Activated T-cell treated with anti-CD3 and anti-CD28 coated beads for 24 hours (primary cell): ENCODE measurements at regions not wholly inside any gene's neighbourhood (a gene's known extent, or its start where the extent isn't known, plus 50 kb on each side); places are given as distances from the start of the nearest gene placed in this dataset.

ENCODE experiments used
- DNase-seq: peaks from one replicate; pipeline ENCODE4 v3.0.0-alpha.2; 2020; ENCODE audit warnings: low read depth

DNA sequence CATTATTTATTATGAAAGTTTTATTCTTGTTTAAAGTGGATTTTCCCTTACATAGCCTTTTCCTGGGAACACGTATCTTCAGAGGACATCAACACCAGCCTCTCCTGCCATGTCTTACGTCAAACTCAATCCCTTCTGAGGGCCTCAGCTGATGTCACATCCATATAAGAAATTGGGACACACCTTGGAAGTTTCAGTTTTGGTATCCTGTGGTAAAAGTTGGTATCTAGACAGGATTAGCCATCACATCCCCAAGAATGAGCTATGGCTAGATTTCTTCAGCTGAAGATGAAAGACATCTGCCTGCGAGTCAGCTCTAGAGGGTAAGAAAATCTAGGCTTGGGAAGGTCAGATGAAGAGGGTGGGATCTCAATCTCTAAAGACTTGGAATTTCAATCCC is 75.8 kb upstream of the ZNF516 start:
- DNase-seq: no peak

DNA sequence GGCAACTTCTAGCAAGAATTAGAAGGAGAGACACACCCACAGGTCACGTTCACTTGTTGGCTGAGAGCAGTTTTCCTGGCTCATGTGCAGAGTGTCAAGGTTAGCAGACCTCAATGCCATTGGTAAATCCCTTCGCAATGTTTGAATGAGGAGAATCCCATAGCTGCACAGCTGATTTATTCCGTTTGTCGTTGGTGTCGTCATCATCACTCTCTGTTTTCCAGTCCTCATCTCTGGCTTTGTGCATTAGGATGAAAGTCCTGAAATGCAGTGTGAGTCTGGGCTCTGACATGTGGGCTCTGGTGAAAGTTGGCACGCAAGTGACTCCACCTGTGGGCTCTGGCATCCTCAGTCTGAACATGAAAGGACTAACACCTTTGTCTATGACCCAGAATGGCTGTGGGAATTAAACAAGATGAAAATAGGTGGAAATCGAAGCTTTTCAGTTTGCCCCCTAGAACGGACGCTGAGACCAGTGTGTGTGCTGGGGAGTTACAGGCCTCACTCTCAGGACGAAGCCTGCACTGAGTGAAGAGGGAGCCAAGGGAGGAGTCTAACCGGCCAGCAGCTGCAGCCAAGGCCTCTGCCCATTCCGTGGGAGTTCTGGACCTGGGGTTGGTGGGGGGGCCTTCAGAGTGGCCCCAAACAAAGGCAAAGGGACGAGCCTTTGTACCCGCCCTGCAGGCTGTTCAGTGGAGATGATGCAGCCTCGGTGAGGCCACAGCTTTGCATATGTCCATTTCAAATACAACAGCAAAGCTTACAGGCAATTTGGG is 74.8 kb upstream of the ZNF516 start:
- no peak for DNase-seq

DNA sequence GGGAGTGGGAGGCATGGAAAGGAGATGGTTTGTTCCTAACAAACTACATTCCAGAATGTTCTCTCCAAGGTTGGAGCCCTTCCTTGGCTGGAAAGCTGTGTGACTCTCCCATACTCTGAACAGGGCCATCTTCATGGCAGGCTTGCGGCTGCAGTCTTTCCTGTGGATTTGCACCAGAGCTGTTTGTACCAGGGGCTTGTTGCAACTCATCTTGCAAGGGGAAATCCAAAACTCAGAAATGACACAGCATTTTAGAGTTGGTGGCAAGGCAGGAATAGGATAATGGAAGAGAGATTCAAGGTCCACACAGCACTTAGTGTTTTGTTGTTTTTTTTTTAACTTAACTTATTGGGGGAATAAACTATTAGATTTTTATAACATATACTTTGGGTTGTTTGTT is 73.7 kb upstream of the ZNF516 start:
- no peak for DNase-seq

DNA sequence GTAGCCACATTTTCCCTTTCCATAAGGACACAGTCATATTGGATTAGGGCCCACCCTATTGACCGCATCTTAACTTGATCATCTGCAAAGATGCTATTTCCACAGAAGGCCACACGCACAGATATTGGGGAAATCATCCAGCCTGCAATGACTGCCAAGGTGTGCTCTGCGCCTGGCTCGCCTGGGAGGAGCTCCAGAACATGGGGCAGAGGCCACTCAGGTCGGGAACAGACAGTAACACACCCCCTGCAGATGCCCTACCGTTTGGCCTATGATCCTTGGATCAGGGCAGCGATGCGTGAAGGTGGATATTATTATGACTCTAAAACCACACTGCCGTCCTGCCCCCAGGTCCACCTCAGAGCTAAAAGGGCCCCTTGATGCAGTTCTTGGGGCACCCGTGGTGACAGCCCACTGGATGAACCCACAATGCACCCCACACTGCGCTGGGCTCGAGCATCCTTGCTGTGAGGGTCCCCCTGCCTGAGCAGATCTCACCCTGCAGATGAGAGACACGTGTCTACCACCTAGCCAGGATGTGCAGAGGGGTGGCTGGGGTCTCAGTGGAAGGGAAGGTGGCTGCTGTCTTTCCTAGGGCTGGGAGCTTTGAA is 72.9 kb upstream of the ZNF516 start:
- DNase-seq: no peak

DNA sequence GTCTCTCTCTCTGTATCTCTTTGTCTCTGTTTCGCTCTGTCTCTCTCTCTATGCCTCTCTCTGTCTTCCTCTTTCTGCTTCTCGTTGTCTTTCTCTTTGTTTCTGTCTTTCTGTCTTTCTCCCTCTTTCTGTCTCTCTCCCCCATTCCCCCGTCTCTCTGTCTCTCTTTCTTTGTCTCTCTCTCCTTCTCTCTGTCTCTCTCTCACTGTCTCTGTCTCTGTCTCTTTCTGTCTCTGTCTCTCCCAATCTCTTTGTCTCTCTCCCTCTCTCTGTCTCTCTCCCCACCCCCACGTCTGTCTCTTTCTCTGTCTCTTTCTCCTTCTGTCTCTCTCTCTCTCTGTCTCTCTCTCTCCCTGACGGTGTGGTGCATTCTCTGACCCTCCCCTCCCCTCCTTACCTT is 71.9 kb upstream of the ZNF516 start:
- no peak for DNase-seq

DNA sequence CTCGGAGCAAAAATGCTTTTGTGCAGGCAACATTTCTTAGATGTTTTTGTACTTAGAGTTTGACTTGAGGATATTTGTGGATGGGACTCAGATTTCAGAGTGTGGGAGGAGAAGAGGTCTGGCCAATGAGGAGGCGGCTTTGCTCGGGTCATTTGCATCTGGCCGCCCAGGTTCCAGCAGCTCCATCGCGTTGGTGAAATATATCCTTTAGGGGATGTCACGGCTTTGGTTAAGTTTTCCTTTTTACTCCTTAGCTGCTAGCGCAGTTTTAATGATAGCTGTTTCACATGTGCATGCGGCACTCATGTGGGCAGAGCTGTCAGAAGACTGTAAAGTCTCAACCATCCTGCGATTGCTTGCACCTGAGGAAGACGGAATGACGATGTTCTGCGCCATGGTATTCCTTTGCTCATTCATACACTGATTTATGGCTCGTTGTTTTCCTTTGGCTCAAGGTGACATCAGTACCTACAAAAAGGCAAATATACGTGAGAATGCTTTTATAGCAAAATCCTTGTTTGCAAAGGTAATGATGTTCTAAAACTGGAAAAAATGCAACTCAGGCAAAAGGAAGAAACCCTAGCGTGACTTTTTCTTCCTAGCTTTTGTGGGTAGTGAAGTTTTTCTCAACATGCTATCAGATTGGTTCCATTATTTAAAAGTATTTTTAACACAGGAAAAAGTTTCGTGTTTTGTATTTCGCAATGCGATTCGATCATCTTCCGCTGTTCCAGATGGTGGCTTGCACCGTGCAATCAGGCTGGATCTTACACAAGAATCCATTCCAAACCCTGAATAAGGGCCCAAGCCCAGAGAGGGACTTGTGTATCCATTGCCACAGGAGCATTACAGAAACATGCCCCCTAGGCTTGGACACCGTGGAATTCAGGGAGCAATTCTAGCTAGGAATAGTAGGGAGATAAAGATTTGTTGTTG is 70.5 kb upstream of the ZNF516 start:
- DNase-seq: no peak

DNA sequence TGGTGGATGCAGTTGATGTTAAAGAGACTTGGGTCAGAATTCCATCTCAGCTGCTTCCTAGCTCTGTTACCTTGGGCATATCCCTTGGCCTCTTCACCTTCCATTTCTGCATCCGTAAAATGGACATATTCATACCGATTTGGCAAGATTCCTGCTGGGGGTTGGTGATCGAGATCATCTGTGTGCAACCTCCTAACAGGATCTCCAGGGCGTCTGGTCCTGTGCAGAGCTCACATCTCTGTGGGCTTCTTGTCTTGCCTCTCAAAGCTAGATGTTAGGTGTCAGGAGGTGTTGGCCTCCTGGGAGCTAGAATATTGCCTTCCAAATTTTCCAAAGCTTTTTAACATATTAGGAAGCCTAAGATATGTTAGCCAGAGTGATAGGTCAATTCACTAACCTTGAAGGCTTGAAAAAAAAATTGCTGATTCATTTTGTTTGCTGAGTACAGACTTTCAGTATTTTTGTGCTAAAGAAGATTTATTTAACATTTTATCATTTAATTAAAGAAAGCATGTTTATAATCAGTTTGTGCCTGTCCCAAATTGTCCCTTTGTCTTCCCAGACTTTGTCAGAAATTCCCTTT is 69.7 kb upstream of the ZNF516 start:
- no peak for DNase-seq

DNA sequence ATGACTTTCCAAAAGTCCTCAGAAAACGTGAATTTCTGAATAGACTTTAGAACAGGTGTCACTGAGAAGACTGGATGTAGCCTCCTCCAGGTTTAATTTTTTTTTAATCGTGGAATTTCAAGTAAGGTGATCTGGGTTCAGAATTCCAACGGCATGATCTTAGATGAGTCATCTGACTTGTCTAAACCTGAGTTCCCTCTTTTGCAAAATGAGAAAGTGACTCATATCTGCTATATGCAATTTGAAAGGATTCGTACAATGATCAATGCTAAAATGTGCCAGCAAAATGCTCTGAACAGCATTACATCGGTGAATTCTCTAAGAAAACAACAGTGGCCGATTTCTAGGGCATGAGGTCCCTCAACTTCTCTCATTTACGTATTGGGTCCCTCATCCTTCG is 69.1 kb upstream of the ZNF516 start:
- DNase-seq: no peak

DNA sequence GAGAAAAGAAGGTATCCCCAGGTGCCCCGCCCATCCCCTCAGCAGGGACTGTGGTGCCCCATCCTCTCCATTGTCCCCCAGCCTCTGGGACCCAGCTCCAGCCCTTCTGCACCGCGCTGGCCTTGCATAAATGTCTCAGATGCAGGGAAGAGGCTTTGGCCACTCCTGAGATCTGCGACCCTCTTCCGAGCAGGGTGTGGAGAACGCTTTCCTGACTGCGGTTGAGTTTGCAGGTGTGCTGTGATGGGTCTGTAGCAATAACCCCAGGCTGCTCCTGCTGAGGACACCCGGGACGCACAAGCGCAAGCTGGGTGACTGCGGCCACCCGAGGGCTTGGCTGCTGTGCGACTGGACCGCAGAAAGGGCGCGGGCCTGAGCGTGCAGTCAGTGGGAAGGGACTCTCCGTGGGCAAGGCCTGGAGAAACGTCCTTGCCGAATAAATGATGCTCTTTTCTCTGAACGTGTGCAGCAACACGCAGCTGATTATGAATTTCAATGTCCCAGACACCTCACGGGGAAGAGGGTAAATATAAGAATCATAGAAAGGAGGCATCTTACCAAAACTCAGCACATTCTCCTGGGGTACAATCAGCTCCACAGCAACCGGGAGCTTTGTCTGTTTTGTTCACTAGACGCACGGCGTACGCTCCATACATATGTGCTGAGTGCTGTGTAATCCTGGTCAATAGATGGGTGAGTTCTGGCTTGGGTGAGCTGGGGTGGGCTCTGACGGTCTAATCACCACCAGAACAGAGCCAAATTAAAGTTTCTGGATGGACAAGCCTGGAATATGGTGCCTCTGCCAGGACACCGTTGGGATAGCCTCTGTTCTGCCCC is 67.5 kb upstream of the ZNF516 start:
- no peak for DNase-seq

DNA sequence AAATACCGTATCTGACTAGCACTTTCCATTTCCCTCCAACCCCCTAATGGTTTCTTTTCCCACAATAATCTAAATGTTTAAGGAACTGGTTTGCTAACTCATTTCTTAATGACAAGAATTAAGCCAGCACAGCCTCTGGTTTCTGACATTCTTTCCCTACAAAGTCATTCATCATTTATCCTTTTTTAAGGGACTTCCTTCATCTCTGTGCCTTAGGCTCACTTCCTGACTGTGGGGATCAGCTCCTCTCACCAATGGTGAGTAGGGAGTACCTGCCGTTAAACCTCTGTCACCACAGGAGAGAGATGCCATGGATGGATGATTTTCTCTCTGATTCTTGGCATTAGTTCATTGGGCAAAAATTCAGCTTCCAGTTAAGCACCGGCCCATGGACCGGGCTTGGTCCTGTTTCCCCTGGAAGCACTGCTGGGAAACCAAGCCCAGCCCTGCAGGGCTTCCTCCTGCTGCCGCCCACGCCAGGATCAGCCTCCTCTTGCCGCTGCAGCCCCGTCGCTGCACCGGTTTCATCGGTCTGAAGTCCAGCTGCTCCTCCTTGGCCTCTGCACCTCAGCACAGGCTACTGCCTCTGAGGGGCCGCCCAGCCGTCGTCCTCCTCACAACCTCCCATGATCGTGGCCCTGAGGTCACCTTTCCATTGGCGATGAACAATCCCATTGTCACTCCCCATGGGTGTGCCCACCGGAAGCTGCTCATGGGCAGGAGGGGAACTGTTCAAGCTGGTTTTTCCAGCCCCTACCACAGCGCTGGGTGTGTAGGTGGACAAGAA is 64.0 kb upstream of the ZNF516 start:
- DNase-seq: no peak

DNA sequence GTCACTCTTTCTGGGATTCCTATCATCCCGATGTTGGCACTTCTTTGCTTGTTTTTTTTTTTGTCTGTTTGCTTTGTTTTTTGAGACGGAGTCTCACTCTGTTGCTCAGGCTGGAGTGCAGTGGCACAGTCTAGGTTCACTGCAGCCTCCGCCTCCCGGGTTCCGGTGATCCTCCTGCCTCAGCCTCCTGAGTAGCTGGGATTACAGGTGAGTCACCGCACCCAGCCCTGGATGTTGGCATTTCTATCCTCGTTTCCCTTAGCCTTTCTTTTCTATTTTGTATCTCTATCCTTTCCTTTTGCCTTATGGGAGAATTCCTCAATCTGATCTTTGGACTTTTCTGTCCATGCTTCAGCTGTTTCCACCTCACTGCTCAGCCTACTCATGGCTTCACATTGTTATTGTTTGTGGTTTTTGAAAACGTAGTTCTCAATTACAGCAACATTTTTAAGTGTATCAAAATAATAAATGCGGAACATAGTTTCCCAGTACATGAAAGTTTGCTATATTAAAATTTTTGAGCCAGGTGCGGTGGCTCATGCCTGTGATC is 62.1 kb upstream of the ZNF516 start:
- DNase-seq: no peak

DNA sequence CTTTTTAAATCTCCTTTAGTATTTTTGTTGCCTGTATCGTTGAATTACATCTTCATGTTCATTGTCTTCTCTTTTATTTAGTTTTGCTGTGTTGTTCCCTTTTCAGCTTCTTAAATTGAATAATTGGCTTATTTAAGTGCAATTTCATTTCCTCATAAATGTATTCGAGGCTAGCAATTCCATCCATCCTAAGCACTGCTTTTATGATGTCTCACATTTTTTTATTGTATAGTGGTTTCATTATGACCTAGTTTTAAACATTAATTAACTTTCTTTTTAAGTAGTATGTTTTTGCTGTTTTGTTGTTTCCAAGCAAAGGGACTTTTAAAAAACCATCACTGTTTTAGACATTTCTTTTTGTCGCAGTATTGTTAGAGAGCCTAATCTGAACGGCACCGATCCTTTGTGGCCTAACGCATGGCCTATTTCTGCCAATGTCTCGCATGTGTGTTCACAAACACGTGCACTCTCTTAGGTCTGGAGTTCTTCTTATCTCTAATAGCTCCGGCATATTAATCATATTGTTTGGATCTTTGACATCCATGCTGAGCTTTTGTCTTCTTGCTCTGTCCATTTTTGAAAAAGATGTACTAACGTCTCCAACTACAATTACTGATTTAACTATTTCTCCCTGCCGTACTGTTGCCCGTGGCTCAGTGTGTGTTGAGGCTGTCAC is 59.6 kb upstream of the ZNF516 start:
- DNase-seq: no peak

DNA sequence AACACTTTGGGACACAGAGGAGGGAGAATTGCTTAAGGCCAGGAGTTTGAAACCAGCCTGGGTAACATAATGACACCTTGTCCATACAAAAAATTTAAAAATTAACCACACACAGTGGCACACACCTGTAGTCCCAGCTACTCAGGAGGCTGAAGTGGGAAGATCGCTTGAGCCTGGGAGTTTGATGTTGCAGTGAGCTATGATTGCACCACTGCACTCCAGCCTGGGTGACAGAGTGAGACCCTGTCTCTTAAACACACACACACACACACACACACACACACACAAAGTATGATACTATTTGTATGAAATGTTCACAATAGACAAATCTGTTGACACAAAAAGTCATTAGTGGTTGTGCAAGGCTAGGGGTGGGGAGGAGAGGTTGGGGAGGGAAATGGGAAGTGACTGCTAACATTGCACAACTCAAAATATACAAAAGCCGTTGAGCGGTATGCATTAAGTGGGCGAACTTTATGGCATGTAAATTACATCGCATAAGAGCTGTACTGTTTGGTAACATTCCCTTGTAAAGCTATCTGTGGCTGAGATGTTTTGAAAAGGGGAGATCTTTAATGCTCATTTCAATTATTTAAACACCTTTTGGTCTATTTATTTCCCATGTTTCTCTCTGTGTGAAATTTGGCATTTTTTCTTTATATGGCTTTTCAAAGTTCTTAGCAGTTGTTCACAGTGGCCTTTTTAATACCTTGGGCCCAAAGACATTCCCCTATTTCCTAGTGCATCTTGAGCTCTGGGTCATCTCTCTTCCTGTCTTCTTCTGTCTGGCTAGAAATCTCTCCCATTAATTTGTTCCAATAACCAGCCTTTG is 58.9 kb upstream of the ZNF516 start:
- DNase-seq: no peak

DNA sequence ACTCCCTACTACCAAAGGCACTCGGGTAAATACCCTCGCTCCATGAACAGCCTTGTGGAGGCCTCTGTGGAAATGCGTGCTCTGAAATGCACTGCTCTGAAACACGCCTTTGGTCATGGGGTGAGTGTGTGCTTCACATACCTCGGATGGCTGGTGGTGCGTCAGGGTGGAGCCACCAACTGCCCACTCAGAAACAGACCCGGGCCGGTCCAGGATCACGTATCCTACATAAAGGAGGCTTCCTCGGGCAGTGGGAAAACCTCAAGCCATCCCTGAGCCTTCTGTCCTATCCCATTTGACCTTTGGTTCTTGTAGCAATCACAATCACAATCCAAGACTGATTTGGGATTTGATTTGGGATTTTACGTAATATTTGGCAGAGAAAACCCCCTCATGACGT is 53.5 kb upstream of the ZNF516 start:
- DNase-seq: no peak

DNA sequence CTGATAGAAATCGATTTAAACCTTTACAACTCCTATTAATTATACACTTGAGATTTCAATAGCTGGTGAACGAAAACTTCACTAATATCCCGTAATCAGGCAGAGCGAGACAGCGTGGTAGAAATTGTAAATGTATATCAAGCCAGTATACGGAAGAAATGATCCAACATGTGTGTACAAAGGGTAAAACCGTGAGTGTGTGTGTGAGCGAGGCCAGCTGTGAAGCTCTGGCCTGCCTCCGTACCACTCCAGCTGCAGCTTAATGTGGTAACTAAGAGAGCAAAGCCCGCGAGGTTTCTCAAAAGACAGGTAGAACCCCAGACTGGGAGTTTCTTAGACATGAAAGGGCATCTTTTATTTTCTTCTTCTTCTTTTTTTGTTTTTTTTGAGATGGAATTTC is 52.3 kb upstream of the ZNF516 start:
- DNase-seq: no peak

DNA sequence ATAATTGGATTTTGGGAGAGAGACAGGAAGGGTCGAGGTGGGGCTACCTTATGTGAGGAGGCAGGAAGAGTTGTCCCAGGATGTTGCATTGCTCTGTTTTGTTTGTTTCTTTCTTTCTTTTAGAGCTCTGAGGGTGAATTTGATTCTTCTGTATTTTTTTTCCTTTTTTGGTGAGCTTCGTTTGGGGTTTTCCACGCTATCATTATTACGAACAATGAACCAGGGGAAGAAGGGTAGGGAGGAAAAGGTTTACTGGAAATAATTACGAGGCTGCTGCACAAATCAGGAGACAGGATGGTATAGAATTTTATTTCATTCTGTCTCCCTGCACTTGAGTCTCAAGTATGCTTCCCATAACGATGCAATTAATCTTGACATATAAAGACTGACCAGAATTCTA is 51.4 kb upstream of the ZNF516 start:
- DNase-seq: no peak

DNA sequence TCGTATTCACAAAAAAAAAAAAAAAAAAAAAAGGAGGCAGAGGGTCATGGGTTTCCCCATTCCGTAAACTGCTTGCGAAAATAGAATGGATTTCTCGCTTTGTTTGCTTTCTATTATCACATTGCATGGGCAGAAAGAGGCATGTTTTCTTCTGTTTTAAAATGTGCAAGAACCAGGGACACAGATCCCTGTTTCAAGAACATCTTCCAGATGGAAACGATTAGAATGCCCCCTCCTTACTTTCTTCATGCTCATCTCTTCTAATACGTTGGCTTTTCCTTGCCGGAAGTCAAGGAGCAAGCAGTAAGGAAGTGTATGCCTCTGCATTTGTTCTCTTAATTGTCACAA is 51.0 kb upstream of the ZNF516 start:
- DNase-seq: no peak

DNA sequence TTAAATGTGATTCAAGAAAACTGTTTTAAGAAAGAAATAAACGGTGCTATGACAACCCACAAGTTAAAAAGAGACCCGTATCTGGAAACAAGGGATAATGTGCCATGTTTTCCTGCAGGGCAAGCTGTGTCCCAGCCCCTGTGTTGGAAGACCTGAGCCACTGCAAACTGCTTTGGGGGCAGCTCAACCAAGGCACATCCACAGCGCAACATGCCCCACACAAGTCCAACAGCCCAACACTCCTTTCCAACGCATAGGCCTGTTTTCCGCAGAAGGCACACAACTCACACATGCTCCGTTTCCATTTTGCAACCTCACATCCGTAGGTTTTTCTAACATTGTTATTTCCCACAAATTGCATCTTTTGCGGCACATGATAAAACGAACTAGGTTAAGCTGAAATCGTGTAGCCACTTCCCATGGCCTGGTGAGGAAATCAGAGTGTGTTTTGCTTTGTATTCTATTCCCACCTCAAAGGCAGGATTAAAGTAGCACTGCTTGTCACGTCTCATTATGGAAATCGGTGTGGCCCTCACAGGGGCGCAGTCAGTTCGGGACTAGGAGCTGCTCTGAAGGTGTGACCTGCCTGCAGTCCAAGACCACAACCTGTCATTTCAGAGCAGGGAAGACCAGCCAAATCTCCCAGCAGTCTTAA is 50.5 kb upstream of the ZNF516 start:
- DNase-seq: no peak
